HCT116 (cell line): ENCODE measurements at regions not wholly inside any gene's neighbourhood (a gene's known extent, or its start where the extent isn't known, plus 50 kb on each side); places are given as distances from the start of the nearest gene placed in this dataset.

Source experiments
- ATAC-seq: fragments of 200-7000 bp; cut with Tn5 transposase; 2 replicates; pipeline ENCODE4 v1.9.1; 2020; ENCODE audit warnings: mild to moderate bottlenecking, moderate library complexity
- BruUV-seq: library from RNA; stranded (reverse); fragments of 400-500 nt; replicated peaks from 2 replicates; lab custom pipeline; 2021; lab: Mats Ljungman, UMichigan
- CTCF ChIA-PET: fragments of 300-600 bp; sonication (Branson Sonifier 250); formaldehyde crosslinking; loops from one replicate; lab custom pipeline; 2021; ENCODE audit warnings: antibody characterized with exemption; lab: Charles Lee
- POLR2A ChIA-PET: fragments of 300-600, 350-600 bp; sonication (Branson Sonifier 250); formaldehyde crosslinking; loops from one replicate; lab custom pipeline; 2021; ENCODE audit warnings: antibody characterized with exemption; lab: Charles Lee
- RAD21 ChIA-PET, 2 experiments: fragments of 300-600 bp; sonication (Branson Sonifier 250); formaldehyde crosslinking; loops; one replicate each; lab custom pipeline; 2023; ENCODE audit warnings: low total read pairs in 2 of 2; ENCODE audit not compliant: uncharacterized antibody in 2 of 2, unreplicated experiment in 2 of 2, low non-redundant PET in 1 of 2; lab: Charles Lee
- DNase-seq: peaks from one replicate; pipeline ENCODE4 v3.0.0-alpha.2; 2010; ENCODE audit warnings: low read depth, low spot score
- H2AFZ ChIP-seq: fragments of 200-600 bp; shearing (Covaris generic), sonication (generic); 2 replicates; pipeline ENCODE4 v1.6.1; 2017; ENCODE audit warnings: low read depth, mixed run types, mixed read lengths, antibody characterized with exemption, low read length; ENCODE audit not compliant: poor library complexity, severe bottlenecking
- H3K27ac ChIP-seq: 2 replicates; pipeline ENCODE4 v1.5.1; 2012; ENCODE audit warnings: low read depth, low read length
- H3K27me3 ChIP-seq: fragments of 200-600 bp; sonication (generic); 2 replicates; pipeline ENCODE4 v1.6.1; 2016; ENCODE audit warnings: mixed run types, low read length, mixed read lengths; ENCODE audit not compliant: insufficient read depth
- H3K36me3 ChIP-seq, 2 experiments: fragments of 200-500 bp in 1 of 2; fragments of 200-600 bp in 1 of 2; sonication (Bioruptor generic) in 1 of 2; sonication (generic) in 1 of 2; 2 replicates each; pipeline versions ENCODE4 v1.5.1 to v1.6.1; 2014 to 2016; ENCODE audit warnings: low read length in 2 of 2, inconsistent platforms in 1 of 2, mixed read lengths in 1 of 2, mixed run types in 1 of 2; ENCODE audit not compliant: insufficient read depth in 2 of 2, control insufficient read depth in 1 of 2
- H3K4me1 ChIP-seq, 2 experiments: fragments of 200-600 bp in 1 of 2; sonication (generic) in 1 of 2; 2 replicates each; pipeline versions ENCODE4 v1.5.1 to v1.6.1; 2012 to 2017; ENCODE audit warnings: low read length in 2 of 2, inconsistent platforms in 1 of 2, mild to moderate bottlenecking in 1 of 2, mixed read lengths in 1 of 2, mixed run types in 1 of 2, moderate library complexity in 1 of 2; ENCODE audit not compliant: insufficient read depth in 2 of 2, control insufficient read depth in 1 of 2
- H3K4me2 ChIP-seq: fragments of 200-600 bp; sonication (generic); 2 replicates; pipeline ENCODE4 v1.6.1; 2017; ENCODE audit warnings: mixed run types, low read length, mixed read lengths
- H3K4me3 ChIP-seq, 2 experiments: fragments of 200-600 bp in 1 of 2; sonication (generic) in 1 of 2; replicated peaks in 1 of 2; 2 replicates each; pipeline ENCODE4 v1.5.1; 2011 to 2016; ENCODE audit warnings: low read length in 2 of 2, control low read depth in 1 of 2, low read depth in 1 of 2, mild to moderate bottlenecking in 1 of 2, mixed read lengths in 1 of 2, mixed run types in 1 of 2
- H3K79me2 ChIP-seq: fragments of 200-600 bp; sonication (generic); 2 replicates; pipeline ENCODE4 v1.6.1; 2017; ENCODE audit warnings: mild to moderate bottlenecking, mixed run types, low read length, moderate library complexity, mixed read lengths; ENCODE audit not compliant: insufficient read depth
- H3K9ac ChIP-seq: fragments of 200-600 bp; sonication (generic); 2 replicates; pipeline ENCODE4 v1.6.1; 2016; ENCODE audit warnings: low read length, mixed read lengths
- H3K9me2 ChIP-seq: fragments of 200-600 bp; sonication (generic), shearing (Covaris generic); 2 replicates; pipeline ENCODE4 v1.6.1; 2017; ENCODE audit warnings: mixed run types, mild to moderate bottlenecking, moderate library complexity; ENCODE audit not compliant: insufficient read depth
- H3K9me3 ChIP-seq, 2 experiments: fragments of 200-500 bp in 1 of 2; fragments of 200-600 bp in 1 of 2; sonication (Bioruptor generic) in 1 of 2; sonication (generic) in 1 of 2; 2 replicates each; pipeline ENCODE4 v1.6.1; 2014 to 2017; ENCODE audit warnings: low read length in 2 of 2, mixed read lengths in 2 of 2, inconsistent platforms in 1 of 2, low read depth in 1 of 2, mild to moderate bottlenecking in 1 of 2, mixed run types in 1 of 2, moderate library complexity in 1 of 2; ENCODE audit not compliant: control insufficient read depth in 1 of 2, insufficient read depth in 1 of 2
- H4K20me1 ChIP-seq: fragments of 200-600 bp; sonication (generic), shearing (Covaris generic); 2 replicates; pipeline ENCODE4 v1.6.1; 2017; ENCODE audit warnings: mixed run types, mild to moderate bottlenecking, moderate library complexity; ENCODE audit not compliant: insufficient read depth
- ATF3 ChIP-seq: IDR thresholded peaks from 2 replicates; pipeline ENCODE4 v1.6.1; 2012
- CEBPB ChIP-seq: IDR thresholded peaks from 2 replicates; pipeline ENCODE4 v1.6.1; 2012; ENCODE audit warnings: low read depth
- CTCF ChIP-seq, 3 experiments: fragments of 200-600 bp in 1 of 3; sonication (generic) in 1 of 3; IDR thresholded peaks in 2 of 3; conservative IDR thresholded peaks in 1 of 3; 2 replicates each; pipeline ENCODE4 v1.5.1; 2012 to 2017; ENCODE audit warnings: low read depth in 2 of 3, low read length in 2 of 3, antibody characterized with exemption in 1 of 3, borderline replicate concordance in 1 of 3, control low read depth in 1 of 3, mild to moderate bottlenecking in 1 of 3, mixed read lengths in 1 of 3, mixed run types in 1 of 3, moderate library complexity in 1 of 3; ENCODE audit not compliant: insufficient read depth in 1 of 3
- EGR1 ChIP-seq: IDR thresholded peaks from 2 replicates; pipeline ENCODE4 v1.6.1; 2012; ENCODE audit warnings: low read depth
- EZH2 ChIP-seq: fragments of 200-600 bp; sonication (generic); IDR thresholded peaks from 2 replicates; pipeline ENCODE4 v1.6.1; 2017; ENCODE audit warnings: antibody characterized with exemption, mixed run types
- EZH2phosphoT487 ChIP-seq: fragments of 200-600 bp; IDR thresholded peaks from 2 replicates; pipeline ENCODE4 v1.6.1; 2018; ENCODE audit warnings: antibody characterized with exemption, borderline replicate concordance
- FOSL1 ChIP-seq: IDR thresholded peaks from 2 replicates; pipeline ENCODE4 v1.6.1; 2012; ENCODE audit warnings: low read depth
- MAX ChIP-seq: IDR thresholded peaks from 2 replicates; pipeline ENCODE4 v1.6.1; 2012
- POLR2AphosphoS5 ChIP-seq: IDR thresholded peaks from 2 replicates; pipeline ENCODE4 v1.6.1; 2011; ENCODE audit warnings: mild to moderate bottlenecking, low read depth, low read length, moderate library complexity
- RAD21 ChIP-seq: IDR thresholded peaks from 2 replicates; pipeline ENCODE4 v1.6.1; 2012; ENCODE audit warnings: low read depth, mild to moderate bottlenecking
- REST ChIP-seq: IDR thresholded peaks from 2 replicates; pipeline ENCODE4 v1.6.1; 2012; ENCODE audit warnings: low read depth
- ZBTB33 ChIP-seq: IDR thresholded peaks from 2 replicates; pipeline ENCODE4 v1.6.1; 2011; ENCODE audit warnings: mild to moderate bottlenecking, low read length, moderate library complexity; ENCODE audit not compliant: insufficient replicate concordance; ENCODE audit errors: extremely low read depth
- ZNF274 ChIP-seq: fragments of 200-500 bp; sonication (Bioruptor generic); IDR thresholded peaks from 2 replicates; pipeline ENCODE4 v1.6.1; 2014; ENCODE audit warnings: mild to moderate bottlenecking, low read depth, low read length, inconsistent platforms
- intact Hi-C: fragments of 100-400 bp; cut with micrococcal nuclease; formaldehyde crosslinking; loops from 2 replicates; pipeline ENCODE4 v1.10.0; 2022

GRCh38 chr4:185879666-185880312 is 67.8 kb upstream of the SORBS2 start:
- H4K20me1 ChIP-seq = no peaks in the 10 kb centered on the region
- DNase-seq (no peak), ATAC-seq (no peak)
- no peak overlapping the region for H3K9ac ChIP-seq
- H3K9me2 ChIP-seq = no peaks in the 10 kb centered on the region
- no peaks in the 10 kb centered on the region for H3K27me3 ChIP-seq
- CTCF ChIA-PET = no interaction called here
- no peaks in the 10 kb centered on the region for H3K9me3 ChIP-seq
- RAD21 ChIA-PET = no interaction called here
- no peak overlapping the region for H3K4me3 ChIP-seq
- TF ChIP-seq CTCF (IDR thresholded peaks at IDR 0.05 in 2 of 3, conservative IDR thresholded peaks at IDR 0.05 in 1 of 3; ENCODE audit: borderline replicate concordance in 1 of 3, insufficient read depth in 1 of 3, low read depth in 2 of 3, low read length in 2 of 3) = no peak
- no peak for TF ChIP-seq ZNF274
- no peak for TF ChIP-seq FOSL1
- TF ChIP-seq RAD21 = no peak
- TF ChIP-seq ATF3 = no peak
- no peak for TF ChIP-seq MAX
- TF ChIP-seq REST = no peak
- no peak for TF ChIP-seq EGR1
- no peak for TF ChIP-seq EZH2
- no peak for TF ChIP-seq CEBPB
- no peak for TF ChIP-seq EZH2phosphoT487
- no peak for TF ChIP-seq POLR2AphosphoS5
- no peak for TF ChIP-seq ZBTB33
- H3K4me2 ChIP-seq = no peak overlapping the region
- POLR2A ChIA-PET = no interaction called here
- intact Hi-C loops = no loop called here
- no peak overlapping the region for H3K27ac ChIP-seq
- no peak overlapping the region for H2AFZ ChIP-seq
- no peaks in the 10 kb centered on the region for H3K79me2 ChIP-seq
- H3K36me3 ChIP-seq = no peaks in the 10 kb centered on the region
- no peaks in the 10 kb centered on the region for H3K4me1 ChIP-seq
- BruUV-seq = no TSS peak
